ENCODE measurements at regions not wholly inside any gene's neighbourhood (a gene's known extent, or its start where the extent isn't known, plus 50 kb on each side); places are given as distances from the start of the nearest gene placed in this dataset.

GRCh38 chr10:130834170-130834569 lies 477.4 kb downstream of the TCERG1L start:
- TF ChIP-seq CTCF (IDR thresholded peaks at IDR 0.05) (no peak), EHMT2 (IDR thresholded peaks at IDR 0.05; ENCODE audit: low read depth) (no peak), RCOR1 (IDR thresholded peaks at IDR 0.05; ENCODE audit: low read depth, low read length) (no peak), CBX2 (IDR thresholded peaks at IDR 0.05; ENCODE audit: borderline replicate concordance, low read depth) (no peak), POLR2A (IDR thresholded peaks at IDR 0.05; ENCODE audit: low read length) (no peak)

Measured in A549 (cell line).